Fibroblast of mammary gland (primary cell): ENCODE measurements at regions not wholly inside any gene's neighbourhood (a gene's known extent, or its start where the extent isn't known, plus 50 kb on each side); places are given as distances from the start of the nearest gene placed in this dataset.
A peak's percentile ranks its signal among the peaks of the same experiment; 100 is the strongest.

Source experiments
- DNase-seq: peaks from one replicate; pipeline ENCODE4 v3.0.0-alpha.2; 2010; ENCODE audit warnings: low read depth
- H3K4me3 ChIP-seq: 2 replicates; pipeline ENCODE4 v1.5.1; 2011; ENCODE audit warnings: low read depth, mild to moderate bottlenecking, low read length, moderate library complexity; ENCODE audit not compliant: control insufficient read depth
- TF ChIP-seq, protein P1 (sequence below): conservative IDR thresholded peaks from 2 replicates; pipeline ENCODE4 v1.5.1; 2011; ENCODE audit warnings: low read depth, low read length, inconsistent platforms; ENCODE audit not compliant: control insufficient read depth, insufficient read depth

DNA sequence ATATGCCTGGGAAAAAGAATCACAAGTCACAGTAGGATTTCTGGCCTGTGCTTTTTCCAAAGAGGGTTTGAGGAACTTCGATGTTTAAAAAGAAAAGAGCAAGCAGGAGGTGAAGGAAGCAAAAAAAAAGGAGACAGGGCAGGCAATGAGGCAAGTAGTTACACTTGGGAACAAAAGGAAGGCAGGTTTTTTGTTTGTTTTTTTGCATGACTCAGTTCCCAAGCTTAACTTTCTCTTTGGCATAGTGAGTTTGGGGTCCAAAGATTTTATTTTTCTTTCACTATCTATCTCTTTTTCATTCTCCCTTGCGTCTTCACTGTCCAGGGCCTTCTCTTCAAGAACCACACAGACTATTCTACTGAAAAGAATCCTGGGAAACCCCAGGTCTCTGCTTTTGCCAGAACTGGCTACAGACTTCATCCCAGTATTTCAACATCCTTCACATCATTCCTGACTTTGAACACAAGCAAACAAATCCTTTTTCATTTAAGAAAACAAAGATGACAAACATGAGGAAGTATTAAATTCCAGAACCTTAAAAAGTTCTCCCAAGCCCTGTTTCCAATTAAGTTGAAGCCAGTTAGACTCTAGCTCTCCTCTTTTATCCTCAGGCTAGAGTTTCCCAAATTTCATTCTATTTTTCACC is 210.7 kb upstream of the RND3 start:
- peak; percentile 80 for DNase-seq
- TF ChIP-seq, protein P1, sequence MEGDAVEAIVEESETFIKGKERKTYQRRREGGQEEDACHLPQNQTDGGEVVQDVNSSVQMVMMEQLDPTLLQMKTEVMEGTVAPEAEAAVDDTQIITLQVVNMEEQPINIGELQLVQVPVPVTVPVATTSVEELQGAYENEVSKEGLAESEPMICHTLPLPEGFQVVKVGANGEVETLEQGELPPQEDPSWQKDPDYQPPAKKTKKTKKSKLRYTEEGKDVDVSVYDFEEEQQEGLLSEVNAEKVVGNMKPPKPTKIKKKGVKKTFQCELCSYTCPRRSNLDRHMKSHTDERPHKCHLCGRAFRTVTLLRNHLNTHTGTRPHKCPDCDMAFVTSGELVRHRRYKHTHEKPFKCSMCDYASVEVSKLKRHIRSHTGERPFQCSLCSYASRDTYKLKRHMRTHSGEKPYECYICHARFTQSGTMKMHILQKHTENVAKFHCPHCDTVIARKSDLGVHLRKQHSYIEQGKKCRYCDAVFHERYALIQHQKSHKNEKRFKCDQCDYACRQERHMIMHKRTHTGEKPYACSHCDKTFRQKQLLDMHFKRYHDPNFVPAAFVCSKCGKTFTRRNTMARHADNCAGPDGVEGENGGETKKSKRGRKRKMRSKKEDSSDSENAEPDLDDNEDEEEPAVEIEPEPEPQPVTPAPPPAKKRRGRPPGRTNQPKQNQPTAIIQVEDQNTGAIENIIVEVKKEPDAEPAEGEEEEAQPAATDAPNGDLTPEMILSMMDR = no peak
- H3K4me3 ChIP-seq = no peak overlapping the region

DNA sequence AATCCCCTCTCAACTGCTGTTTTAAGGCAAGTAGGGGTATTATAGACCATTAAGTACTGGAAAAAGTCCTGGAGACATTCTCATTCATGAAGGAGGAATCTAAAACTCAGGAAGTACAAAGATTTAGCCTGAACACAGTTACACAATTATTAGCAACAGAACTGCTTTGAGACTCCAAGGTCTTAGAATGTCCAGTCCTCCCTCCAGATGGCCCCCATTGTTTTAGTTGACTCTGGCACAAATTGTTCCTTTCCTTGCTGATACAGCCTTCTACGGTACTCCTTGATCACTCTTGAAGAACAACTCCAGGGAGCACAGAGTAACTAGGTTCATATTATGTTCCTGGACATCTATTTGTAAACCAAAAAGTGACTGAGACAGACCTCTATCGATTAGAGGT is 210.1 kb upstream of the RND3 start:
- DNase-seq = no peak
- H3K4me3 ChIP-seq = no peak overlapping the region
- TF ChIP-seq, protein P1 = no peak

DNA sequence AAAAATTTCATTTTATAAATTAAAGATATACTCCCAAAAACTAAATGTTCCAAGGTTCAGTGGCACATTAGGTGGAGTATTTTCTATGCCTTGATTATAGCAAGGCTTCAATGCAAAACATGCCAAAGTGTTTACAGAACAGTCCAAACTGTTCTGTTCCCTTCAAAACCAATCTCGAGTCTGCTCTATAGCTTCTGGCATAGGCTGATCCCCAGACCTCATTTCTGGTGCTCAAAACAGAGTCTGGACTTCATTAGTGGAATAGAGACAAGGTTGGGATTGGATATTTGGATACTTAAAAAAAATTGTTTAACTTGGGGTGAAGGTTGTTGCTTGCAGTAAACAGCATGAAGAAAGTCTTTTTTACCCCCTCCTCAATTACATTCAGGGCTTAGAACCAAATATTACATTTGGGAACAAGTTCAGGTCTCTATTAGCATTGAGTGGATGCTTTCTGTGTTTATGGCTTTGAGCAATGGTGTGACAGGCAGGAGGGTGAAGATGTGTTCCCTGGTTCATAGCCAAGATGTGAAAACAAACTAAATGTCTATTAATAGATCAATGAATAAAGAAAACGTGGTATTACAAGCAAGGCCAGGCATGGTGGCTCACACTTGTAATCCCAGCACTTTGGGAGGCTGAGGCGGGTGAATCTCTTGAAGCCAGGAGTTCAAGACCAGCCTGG is 208.1 kb upstream of the RND3 start:
- no peak overlapping the region for H3K4me3 ChIP-seq
- DNase-seq = no peak
- TF ChIP-seq, protein P1 = no peak

DNA sequence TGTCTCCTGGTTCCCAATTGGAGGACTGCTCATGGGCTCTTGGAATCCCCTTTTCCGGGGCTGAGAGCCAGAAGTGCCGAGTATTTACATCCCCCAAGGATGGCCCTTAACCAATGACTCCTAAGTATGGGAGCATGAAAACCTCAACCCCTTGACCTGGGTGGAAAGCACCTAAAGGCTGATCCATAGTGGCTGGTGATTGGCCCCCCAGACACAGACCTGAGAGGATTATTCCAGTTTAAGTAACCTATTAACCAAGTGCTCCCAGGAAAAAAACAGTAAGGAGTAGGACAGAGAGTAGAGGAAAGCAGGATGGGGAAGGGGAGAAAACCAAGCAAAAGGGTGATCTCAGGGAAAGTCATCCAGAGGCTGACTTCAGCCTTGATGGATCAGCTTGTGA is 206.1 kb upstream of the RND3 start:
- TF ChIP-seq, protein P1 = no peak
- no peak for DNase-seq
- H3K4me3 ChIP-seq = no peak overlapping the region

DNA sequence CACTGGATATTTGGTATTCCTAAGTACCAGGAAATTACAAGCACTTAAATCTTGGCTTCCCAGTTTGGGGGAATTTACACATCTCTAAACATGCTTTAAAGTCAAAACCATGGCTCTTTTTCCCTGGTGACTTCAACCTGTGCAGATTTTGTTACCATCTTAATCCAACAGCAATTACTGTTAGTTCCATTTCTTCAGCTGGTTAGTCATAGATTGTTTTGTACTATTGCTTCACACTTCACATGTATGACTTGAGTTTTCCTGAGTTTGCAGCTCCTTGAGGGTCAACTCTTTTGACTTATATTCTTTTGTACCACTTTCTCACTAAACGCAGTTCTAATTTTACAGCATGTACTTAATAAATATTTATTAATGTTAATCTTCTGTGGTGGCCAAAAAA is 203.4 kb upstream of the RND3 start:
- peak; percentile 73 for DNase-seq
- H3K4me3 ChIP-seq = no peak overlapping the region
- TF ChIP-seq, protein P1 = no peak

DNA sequence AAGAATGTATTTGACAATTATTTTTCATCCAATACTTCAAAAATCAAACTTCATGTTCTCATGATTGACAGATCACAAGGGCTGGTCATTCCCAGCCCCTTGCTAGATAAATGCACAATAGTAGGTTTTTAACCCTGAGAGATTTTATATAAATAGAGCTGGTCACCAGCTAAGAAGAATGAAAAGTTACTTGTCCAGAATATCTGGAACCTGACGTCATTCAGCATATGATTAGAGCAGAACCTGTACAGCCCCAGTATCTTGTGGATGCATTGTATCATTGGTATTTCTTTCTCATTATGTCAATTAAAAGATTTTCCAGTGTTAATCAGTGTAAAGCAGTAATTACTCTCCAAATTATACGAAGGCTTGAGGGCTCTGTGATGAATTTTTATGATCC is 202.8 kb upstream of the RND3 start:
- DNase-seq = no peak
- H3K4me3 ChIP-seq = no peak overlapping the region
- TF ChIP-seq, protein P1 = no peak

DNA sequence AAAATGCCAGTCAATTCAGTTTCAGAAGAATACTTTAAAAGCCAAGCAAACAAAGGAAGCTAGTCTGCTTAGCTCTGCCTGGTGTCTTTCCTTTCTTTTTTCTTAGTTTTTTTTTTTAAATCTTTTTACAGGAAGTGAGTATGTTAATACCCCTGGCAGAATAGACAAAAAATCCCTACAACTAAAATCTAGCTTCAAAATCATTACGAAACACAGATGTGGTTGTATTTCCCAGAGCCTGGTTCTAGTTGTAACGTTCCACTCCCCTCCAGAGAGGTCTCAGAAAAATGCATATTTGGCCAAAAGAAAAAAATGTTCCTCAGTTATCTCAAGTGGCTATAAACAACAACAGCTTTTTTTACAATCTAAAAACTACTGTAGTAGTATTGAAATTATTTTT is 202.1 kb upstream of the RND3 start:
- DNase-seq = peak; percentile 42
- TF ChIP-seq, protein P1 = no peak
- H3K4me3 ChIP-seq = no peak overlapping the region
